GM18909 (cell line): ENCODE measurements at regions not wholly inside any gene's neighbourhood (a gene's known extent, or its start where the extent isn't known, plus 50 kb on each side); places are given as distances from the start of the nearest gene placed in this dataset.

ENCODE experiments used
- ATAC-seq: cut with Tn5 transposase; IDR thresholded peaks from one replicate; pipeline ENCODE4 v1.9.1; 2021; ENCODE audit warnings: mild to moderate bottlenecking; ENCODE audit not compliant: unreplicated experiment, poor library complexity

GRCh38 chr5:4785971-4786370, 354.2 kb upstream of the ADAMTS16 start:
- ATAC-seq: no peak

GRCh38 chr5:4797445-4797844, 342.7 kb upstream of the ADAMTS16 start:
- no peak for ATAC-seq

GRCh38 chr5:4802044-4802443, 338.1 kb upstream of the ADAMTS16 start:
- ATAC-seq: no peak

- no peak for ATAC-seq
Observed at GRCh38 chr5:4804691-4805360, 335.3 kb upstream of the ADAMTS16 start.

- no peak for ATAC-seq
Observed at GRCh38 chr5:4815002-4815401, 325.1 kb upstream of the ADAMTS16 start.

- no peak for ATAC-seq
Observed at GRCh38 chr5:4817767-4818166, 322.4 kb upstream of the ADAMTS16 start.

GRCh38 chr5:4831325-4831724, 308.8 kb upstream of the ADAMTS16 start:
- no peak for ATAC-seq

GRCh38 chr5:4832471-4832870, 307.7 kb upstream of the ADAMTS16 start:
- ATAC-seq: no peak

GRCh38 chr5:4833104-4833738, 306.9 kb upstream of the ADAMTS16 start:
- no peak for ATAC-seq

GRCh38 chr5:4837489-4838058, 302.6 kb upstream of the ADAMTS16 start:
- no peak for ATAC-seq

GRCh38 chr5:4845221-4845620, 294.9 kb upstream of the ADAMTS16 start:
- ATAC-seq: no peak

GRCh38 chr5:4847766-4848165, 292.4 kb upstream of the ADAMTS16 start:
- no peak for ATAC-seq

GRCh38 chr5:4855036-4855435, 285.1 kb upstream of the ADAMTS16 start:
- no peak for ATAC-seq

- no peak for ATAC-seq
Observed at GRCh38 chr5:4855880-4856279, 284.2 kb upstream of the ADAMTS16 start.

GRCh38 chr5:4857761-4858160, 282.4 kb upstream of the ADAMTS16 start:
- ATAC-seq: no peak

- ATAC-seq: no peak
Observed at GRCh38 chr5:4859500-4860235, 280.5 kb upstream of the ADAMTS16 start.

- no peak for ATAC-seq
Observed at GRCh38 chr5:4860631-4861030, 279.5 kb upstream of the ADAMTS16 start.

GRCh38 chr5:4862500-4862899, 277.6 kb upstream of the ADAMTS16 start:
- ATAC-seq: no peak

- ATAC-seq: no peak
Observed at GRCh38 chr5:4866131-4866659, 273.9 kb upstream of the ADAMTS16 start.

GRCh38 chr5:4866817-4867216, 273.3 kb upstream of the ADAMTS16 start:
- ATAC-seq: no peak

- peak; percentile 77 for ATAC-seq
Observed at GRCh38 chr5:4868140-4868735, 271.9 kb upstream of the ADAMTS16 start.
